Stimulated activated CD8-positive, alpha-beta memory T cell treated with anti-CD3 and anti-CD28 coated beads, Interleukin-7, amount 100 ng/mL, for 1 hour (primary cell): ENCODE measurements at regions not wholly inside any gene's neighbourhood (a gene's known extent, or its start where the extent isn't known, plus 50 kb on each side); places are given as distances from the start of the nearest gene placed in this dataset.
A peak's percentile ranks its signal among the peaks of the same experiment; 100 is the strongest.
"Not testable (repeated sequence)": the region's sequence is repeated elsewhere in the genome, so short reads cannot be mapped to it uniquely, and the experiment has no call there.

Experiments used
- DNase-seq, 2 donors: peaks; one replicate each; pipeline ENCODE4 v3.0.0-alpha.2; 2020; ENCODE audit warnings: low read depth in 2 of 2

DNA sequence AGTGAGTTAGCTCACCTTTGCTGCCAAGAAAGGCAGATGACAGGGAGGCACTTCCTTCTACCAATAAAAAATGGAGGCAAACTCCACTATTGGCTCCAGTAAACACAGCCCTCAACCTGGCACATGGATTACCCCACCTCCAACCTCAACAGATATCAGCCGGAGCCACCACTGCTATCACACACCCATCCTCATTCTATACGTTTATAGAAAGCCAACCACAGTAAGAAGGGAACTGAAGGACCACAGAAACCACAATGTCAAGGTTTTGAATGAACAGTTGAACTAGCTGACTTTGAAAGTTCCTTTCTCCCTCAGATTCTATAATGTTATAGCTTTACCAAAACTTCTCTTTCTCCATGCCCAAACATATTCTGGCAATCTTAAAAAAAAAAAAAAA is 526.2 kb downstream of the UQCRFS1 start:
- DNase-seq, result no peak

DNA sequence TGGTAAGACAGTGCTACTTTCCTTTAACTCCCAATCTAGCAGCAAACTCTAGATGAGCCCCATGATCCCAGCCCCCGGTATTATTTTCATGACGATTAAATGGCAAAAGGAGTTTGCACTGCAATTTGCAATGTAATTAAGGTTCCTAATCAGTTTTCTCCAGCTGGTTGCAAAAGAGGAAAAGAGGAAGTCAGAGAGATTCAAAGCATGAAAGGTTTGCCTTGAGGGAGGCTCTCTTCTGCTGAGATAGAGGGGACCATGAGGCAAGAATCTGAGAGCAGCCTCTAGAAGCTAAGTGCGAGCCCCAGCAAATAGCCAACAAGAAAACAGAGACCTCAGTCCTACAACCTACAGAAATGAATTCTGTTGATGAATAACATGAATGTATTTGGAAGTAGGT is 527.1 kb downstream of the UQCRFS1 start:
- no peak for DNase-seq

DNA sequence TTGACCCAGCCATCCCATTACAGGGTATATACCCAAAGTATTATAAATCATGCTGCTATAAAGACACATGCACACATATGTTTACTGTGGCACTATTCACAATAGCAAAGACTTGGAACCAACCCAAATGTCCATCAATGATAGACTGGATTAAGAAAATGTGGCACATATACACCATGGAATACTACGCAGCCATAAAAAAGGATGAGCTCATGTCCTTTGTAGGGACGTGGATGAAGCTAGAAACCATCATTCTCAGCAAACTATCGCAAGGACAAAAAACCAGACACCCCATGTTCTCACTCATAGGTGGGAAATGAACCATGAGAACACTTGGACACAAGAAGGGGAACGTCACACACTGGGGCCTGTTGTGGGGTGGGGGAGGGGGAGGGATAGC is 527.9 kb downstream of the UQCRFS1 start:
- not testable (repeated sequence) for DNase-seq

DNA sequence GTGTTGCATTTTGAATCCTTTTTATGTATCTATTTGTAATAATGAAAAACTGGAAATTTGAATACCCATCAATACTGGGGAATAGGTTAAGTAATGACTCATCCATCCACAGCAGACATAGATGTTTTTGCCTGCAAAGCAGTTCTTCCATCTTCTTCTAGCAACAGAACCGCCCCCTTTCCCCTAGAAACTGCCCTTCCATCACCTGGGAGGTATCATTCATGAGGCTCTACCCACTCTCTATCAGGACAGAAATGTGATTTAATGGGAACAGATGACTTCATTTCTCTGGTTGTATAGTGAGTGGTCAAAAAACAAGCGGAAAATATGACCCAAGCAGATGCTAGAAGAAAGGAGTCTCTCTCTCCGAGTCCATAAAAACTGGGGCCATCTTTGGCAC is 532.8 kb downstream of the UQCRFS1 start:
- no peak for DNase-seq

DNA sequence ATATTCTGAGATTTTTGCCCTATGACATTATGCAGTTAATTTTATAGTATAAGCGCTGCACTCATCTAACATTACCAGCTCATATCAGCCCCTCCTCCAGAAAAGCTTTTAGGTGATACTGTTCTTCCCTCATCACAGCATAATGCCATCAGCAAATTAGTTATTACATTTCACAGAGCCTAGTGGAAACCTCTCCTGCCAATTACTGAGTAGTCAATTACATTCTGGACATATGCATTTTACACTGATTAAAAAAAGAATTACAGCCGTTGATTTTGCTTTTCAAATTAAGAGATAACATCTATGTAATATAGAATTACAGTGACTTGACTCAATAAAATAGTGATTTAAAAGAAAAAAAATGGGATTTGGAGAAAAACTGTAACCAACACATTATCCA is 542.1 kb downstream of the UQCRFS1 start:
- DNase-seq, result no peak

DNA sequence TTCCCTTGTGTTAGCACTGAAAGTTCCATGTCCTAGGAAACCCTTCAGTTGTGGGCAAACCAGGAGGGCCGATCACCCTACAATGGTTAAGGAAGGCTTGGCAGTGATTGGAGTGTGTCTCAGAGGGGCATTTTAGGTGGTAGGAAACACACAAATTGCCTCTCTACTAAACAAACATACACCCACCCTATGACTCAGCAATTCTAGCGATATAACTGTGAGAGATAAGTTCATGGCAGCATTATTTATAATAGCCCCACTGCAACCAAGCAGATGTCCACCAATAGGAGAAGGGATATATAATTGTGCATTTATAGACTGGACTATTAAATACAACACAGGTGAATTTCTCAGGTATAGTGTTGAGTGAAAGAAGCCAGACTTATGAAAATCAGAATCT is 543.1 kb downstream of the UQCRFS1 start:
- no peak for DNase-seq

DNA sequence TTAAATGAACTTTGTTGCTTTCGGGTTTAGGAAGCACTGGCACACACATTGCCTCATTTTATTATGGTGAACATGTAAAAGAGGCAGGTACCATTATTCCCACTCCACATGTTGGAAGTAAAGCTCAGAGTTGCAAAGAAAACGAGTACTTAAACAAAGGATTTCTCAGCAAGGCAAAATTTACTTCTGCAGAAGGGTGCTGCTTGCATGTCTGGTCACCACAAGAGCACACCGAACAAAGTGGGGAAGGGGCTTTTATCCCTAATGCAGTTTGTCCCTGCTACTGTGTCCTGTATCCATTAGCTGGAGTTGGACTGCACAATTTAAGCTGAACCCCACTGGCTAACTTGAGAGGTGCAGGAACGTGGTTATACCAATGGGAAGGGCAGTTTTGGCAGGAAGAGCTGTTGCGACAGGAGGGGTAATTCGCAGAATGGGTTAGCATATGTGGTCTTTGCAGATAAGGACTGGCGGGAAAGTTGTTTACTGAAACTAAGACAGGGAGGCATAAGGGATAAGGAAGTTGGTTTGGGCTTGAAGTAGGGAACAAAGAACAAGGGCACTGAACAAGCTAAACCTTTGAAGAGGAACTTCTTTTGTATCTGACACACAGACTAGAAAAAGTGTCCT is 545.5 kb downstream of the UQCRFS1 start:
- no peak for DNase-seq

DNA sequence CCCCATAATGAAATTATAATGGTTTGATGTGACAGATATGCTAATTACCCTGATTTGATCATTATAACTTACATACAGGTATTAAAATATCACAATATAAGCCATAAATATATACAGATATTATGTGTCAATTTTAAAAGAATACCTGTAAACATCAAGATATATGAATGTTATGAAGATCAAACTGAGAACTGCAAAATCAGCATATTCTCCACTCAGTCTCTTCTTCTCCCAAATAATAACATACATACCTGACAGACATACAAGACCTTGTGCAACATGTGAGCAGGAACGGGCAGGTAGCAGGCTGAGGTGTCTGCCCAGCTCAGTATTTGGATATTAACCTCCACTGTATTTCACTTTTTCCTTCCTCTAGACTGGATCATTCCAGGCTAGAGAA is 547.2 kb downstream of the UQCRFS1 start:
- no peak for DNase-seq

DNA sequence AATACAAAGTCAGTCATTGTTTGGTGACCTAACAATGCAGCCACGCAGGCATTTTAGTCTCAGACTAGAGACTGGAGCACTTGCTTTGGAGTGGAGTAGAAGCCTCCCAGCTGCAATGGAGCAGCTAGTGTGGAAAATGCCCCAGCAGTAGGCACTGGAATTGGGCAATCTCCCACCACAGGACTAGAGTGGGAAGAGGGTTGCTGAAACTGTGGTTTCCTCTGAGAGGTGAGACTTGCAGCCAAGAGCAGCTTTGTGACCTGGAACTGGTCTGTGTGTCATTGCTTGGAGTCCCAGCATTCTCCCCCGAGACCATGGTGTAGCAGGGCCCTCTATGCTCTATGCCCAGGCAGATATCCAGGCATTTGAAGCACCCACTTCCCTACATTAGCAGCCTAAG is 556.3 kb downstream of the UQCRFS1 start:
- DNase-seq, result no peak

DNA sequence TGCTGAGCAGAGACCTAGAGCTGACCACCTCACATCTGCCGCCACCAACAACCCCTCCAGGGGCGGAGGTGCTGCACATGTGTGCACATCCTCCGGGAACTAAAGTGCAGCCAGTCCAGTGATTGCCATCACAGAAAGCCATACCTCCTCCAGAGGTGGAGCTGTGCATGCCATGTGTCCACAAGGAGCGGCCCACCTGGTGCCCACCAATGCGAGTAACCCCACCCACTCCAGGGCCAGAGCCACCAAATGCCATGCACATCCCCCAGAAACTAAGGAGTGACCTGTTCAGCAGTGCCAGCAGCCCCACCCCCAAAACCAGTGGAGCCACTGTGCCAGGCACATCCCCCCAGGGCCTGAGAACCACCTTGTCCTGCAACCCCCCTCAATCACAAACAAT is 557.9 kb downstream of the UQCRFS1 start:
- DNase-seq, result no peak

DNA sequence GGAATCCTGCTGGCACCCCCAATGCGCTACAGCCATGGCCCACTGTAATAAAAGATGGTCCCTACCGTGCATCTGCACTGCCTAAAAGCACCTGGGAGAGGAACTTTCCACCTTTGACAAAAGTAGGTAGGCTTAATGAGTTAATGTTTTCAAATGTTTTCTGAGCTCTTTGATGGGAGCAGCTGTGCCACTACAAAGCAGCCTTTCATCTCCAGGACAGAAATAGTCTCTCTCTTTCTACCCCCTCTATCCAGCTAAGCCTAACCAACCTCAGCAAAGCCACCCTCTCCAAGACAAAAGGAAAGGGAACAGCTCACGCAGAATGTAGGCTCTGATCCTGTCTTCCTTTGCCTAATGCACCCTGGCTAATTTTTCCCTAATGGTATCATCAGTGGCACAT is 560.2 kb downstream of the UQCRFS1 start:
- no peak for DNase-seq

DNA sequence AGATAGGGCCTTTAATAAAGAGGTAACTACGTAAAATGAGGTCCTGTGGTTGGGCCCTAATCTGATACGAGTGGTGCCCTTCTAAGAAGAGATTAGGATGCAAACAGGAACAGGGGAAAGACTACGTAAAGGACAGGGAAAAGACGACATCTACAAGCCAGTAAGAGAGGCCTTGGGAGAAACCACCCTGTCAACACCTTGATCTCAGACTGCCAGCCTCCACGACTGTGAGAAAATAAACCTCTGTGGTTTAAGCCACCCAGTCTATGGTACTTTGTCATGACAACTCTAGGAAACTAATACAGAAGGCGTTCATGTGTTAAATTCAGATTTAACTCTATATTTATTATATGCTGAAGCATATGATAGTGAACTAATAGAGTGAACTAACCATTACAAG is 566.3 kb downstream of the UQCRFS1 start:
- DNase-seq, result no peak

DNA sequence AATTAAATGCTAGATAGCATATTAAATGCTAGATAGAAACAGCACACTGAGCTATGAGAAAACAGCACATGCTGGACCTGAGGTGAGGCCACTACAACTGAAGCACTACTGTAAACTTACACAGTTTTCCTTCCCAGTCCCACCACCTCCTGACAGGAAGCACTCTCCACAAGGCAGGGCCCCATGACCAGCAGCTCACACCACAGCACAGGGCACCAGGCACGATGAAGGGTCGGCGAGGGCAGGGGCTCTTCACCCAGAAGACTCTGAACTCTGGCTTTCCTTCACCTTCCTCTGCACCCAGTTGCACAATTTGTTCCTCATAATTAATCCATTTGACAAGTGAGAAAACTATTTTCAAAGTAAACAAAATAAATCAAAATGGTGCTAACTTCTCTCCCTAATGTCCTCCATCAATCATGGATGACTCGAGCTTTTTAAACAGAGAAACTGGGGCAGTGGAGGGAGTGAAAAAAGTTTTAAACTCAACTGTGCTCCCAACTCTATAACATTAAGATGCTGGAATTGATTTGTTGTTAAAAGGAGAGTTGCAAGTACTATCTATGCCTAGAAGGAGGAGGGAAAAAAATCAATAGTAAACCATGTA is 568.7 kb downstream of the UQCRFS1 start:
- no peak for DNase-seq

DNA sequence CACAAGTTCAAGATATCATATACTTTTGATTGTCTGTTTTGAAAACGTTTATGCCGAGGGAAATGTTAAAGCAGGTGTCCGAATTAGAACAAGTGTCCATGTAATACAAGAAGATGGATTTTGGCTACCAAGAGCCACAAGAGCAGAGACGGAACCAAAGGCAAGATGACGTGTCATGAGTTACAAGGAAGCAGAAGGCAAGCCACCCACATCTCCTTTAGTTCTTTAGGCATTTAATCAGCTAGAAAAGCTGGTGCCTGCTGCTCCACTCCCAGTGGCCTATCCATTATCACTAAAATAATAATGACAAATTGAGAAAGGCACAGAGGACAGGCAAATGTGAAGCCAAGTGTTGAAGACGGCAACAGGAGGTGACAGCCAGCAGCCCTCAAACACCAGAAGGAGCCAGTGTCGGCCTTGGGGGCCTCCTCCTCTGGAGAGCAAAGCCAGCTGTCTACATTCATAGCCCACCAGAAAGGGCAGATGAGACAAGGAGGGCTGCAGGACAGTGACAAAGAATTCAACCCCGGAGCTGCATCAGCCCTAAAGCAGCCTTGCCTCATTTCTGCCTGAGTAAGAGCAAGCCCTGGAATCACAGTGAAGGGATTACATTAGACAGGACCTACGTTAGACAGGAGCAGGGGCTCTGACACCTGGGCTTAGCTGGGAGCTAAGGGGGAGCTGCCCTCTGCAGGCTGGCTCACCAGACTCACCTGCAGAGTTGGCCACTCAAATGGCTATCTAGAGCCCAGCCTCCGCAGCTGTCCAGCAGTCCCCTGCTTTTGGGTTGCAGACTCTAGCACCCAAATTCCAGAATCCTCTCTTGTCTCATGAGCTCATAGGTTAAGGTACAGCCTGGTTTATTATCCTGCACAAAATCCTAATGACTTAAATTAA is 569.9 kb downstream of the UQCRFS1 start:
- DNase-seq, result no peak

DNA sequence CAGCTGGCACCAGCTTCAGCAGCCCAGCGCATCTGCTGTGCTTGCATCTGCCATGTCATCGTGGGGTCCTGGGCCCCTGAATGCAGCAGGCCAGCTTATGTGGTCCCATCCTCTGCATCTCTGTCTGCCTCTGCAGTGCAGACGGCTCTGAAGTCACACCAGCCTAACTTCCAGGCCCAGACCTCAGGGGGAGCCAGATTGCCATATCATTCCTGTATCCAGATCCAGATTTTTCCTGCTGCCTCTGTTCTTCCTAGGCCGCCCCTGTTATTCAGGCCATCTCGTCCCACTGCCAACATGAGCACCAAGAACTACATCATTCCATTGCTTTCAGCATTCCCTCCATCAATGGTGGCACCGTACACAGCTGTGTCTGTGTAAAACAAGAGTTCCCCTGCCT is 571.6 kb downstream of the UQCRFS1 start:
- DNase-seq, result no peak

DNA sequence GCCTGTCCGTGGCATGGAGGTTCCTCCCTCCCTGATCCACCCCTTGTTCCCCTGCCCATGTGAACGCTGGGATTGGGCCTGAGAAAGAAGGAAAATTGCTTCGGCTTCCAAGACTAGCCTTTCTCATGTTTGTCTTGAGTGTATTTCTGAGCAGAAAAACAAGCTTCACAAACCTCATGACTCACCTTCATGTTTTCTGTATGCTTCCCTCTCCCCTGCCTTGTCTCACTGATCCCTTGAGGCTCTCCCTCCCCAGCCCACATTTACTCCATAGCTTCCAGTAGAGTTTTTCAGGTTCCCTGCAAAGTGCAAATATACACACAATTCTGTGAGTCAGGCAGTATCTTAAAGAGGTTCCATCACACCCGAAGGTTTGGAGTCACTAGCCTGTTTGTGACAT is 572.4 kb downstream of the UQCRFS1 start:
- no peak for DNase-seq

DNA sequence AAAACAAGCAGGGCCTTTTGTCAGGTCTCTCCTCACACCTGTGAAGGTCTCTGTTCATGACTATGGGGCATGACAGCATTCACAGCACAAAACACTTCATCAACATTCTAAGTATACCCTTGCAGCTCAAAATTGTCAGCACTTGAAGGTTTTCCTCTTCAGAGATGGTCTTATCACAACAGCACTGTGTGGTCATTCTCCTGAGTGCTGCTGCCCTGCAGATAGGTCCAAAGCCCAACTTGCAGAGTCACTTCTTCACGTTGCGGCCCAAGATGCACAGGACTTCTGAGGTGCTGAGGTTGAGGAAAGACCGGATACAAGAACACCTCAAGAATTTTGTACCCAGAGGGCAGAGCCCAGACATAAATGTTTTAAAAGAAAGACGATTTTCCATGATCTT is 574.5 kb downstream of the UQCRFS1 start:
- no peak for DNase-seq

DNA sequence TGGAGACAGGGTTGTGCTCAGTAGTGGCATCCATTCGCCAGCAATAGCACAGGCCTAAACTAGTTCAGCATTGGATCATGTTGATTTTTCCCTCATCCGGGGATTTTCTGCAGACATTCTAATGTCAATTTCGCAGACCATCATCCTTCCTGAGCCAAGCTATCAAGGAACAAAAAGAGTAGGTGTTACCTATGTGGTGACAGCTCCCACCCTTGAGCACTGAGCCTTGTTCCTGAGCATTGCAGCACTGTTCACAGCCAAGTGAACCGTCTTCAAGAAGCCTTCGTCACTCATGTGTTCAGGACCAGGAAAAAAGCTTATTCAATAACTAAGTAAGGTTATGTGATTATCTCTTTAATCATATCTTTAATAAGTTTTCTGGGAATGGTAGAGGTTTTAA is 576.2 kb downstream of the UQCRFS1 start:
- no peak for DNase-seq

DNA sequence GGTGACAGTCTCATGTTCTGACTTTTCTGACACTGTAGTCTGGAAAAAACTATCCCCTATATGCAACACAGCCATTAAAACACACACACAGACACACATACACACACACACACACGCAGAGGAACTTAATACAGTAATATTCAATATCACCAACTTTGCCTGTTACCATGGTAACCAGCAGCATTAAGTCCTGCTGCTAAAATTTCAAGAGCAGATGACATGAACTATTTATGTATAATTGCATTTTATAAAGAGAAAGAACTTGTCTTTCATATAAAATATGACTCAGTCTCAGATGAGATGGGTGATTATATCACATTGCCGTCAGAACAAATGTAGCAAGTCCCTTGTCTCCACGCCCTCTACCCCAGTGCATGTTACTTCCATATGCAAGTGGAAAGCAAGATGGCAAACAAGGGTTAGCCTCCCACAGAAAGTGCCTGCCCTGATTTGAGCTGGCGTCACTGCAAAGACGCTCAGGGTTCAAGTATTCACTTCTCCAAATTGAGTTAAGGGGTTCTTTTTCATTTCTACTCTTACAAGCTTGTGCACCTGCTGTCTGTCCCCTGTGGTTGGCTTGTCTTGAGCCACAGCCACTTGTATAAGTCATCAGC is 576.8 kb downstream of the UQCRFS1 start:
- DNase-seq, result no peak

DNA sequence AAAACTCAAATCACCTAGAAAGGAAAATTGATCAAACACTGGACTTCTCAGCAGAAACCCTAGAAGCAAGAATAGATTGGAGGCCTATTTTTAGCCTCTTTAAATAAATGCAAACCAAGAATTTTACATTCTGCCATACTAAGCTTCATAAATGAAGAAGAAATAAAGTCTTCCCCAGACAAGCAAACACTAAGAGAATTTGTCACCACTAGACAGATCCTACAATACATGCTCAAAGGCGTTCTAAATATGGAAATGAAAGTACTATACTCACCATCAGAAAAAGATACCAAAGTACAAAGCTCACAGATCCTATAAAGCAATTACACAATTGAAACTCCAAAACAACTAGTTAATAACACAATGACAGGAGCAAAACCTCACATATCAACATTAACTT is 578.1 kb downstream of the UQCRFS1 start:
- no peak for DNase-seq

DNA sequence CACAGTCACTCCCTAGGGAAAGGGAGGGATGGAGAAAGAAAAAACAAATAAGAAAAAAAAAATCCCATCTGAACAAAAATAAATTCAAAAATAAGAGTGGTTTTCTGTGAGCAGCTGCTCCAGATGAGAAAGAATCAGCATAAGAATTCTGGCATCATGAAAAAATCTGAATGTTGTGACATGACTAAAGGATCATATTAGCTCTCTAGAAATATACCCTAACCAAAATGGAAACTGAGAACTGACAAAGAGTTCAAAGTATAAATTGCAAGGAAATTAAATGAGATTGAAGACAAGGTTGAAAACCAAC is 579.0 kb downstream of the UQCRFS1 start:
- DNase-seq, result no peak

DNA sequence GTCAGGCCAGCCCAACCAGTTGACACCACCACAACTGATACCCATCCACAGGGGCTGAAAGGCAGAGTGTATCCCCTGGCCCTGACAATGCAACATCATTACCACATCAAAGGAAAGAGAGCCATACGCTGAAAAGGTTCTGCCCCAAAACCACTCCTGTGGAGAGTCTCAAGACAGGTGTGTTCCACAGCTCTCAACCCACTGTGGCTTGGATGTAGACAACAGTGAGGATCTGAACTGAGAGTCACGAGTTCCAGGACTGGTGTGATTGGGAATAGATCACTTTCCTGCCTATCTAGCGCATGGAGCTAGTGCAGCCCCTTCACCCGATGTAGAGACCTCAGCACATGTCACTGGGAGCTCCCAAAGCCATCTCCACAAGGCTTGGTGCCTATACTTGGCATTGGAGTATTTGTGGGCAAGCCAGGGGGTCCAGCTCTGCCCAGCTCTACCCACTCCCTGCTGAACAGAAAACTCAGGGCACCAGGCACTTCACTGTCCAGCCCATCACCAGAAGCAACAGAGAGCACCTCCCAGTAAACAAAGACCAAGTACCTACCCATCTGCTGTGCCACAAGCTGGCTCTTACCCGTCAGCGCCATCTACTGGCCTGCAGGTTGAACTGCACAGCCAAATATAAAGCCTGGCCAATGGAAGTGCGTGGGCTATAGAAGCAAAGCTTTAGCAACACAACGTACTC is 579.5 kb downstream of the UQCRFS1 start:
- DNase-seq, result peak; percentile 13 to 16
